A172 (cell line): ENCODE measurements at regions not wholly inside any gene's neighbourhood (a gene's known extent, or its start where the extent isn't known, plus 50 kb on each side); places are given as distances from the start of the nearest gene placed in this dataset.

Source experiments
- DNase-seq: peaks from one replicate; pipeline ENCODE4 v3.0.0-alpha.2; 2015; ENCODE audit warnings: low spot score

GRCh38 chr1:186557147-186557777 is 96.3 kb upstream of the PDC start:
- no peak for DNase-seq

- DNase-seq, result no peak
Observed at GRCh38 chr1:186550832-186551231, 89.9 kb upstream of the PDC start.

- DNase-seq, result no peak
Observed at GRCh38 chr1:186541003-186541402, 80.1 kb upstream of the PDC start.

- no peak for DNase-seq
Observed at GRCh38 chr1:186540521-186540920, 79.6 kb upstream of the PDC start.

GRCh38 chr1:186536273-186536890 is 75.5 kb upstream of the PDC start:
- no peak for DNase-seq

- DNase-seq, result peak; percentile 84
Observed at GRCh38 chr1:186535388-186536133, 74.6 kb upstream of the PDC start.

- no peak for DNase-seq
Observed at GRCh38 chr1:186534401-186534800, 73.5 kb upstream of the PDC start.

GRCh38 chr1:186532466-186532865 is 71.6 kb upstream of the PDC start:
- DNase-seq, result no peak

GRCh38 chr1:186531561-186532165 is 70.7 kb upstream of the PDC start:
- peak; percentile 19 for DNase-seq

- no peak for DNase-seq
Observed at GRCh38 chr1:186530109-186530508, 69.2 kb upstream of the PDC start.

- peak; percentile 27 for DNase-seq
Observed at GRCh38 chr1:186519982-186520381, 59.1 kb upstream of the PDC start.

- no peak for DNase-seq
Observed at GRCh38 chr1:186518822-186519381, 58.0 kb upstream of the PDC start.

GRCh38 chr1:186518395-186518794 is 57.5 kb upstream of the PDC start:
- DNase-seq, result no peak

GRCh38 chr1:186514367-186514766 is 53.5 kb upstream of the PDC start:
- DNase-seq, result no peak

GRCh38 chr1:186513526-186513925 is 52.6 kb upstream of the PDC start:
- no peak for DNase-seq

GRCh38 chr1:186512698-186513457 is 52.0 kb upstream of the PDC start:
- DNase-seq, result no peak

GRCh38 chr1:186511761-186512637 is 51.1 kb upstream of the PDC start:
- peak; percentile 70 for DNase-seq
